A673 (cell line): ENCODE measurements at regions not wholly inside any gene's neighbourhood (a gene's known extent, or its start where the extent isn't known, plus 50 kb on each side); places are given as distances from the start of the nearest gene placed in this dataset.

Experiments
- BruUV-seq: library from RNA; stranded (reverse); fragments of 400-500 nt; replicated peaks from 2 replicates; lab custom pipeline; 2021; lab: Mats Ljungman, UMichigan
- CTCF ChIA-PET: fragments of 300-600 bp; sonication (Branson Sonifier 250); formaldehyde crosslinking; loops from one replicate; lab custom pipeline; 2022; ENCODE audit warnings: antibody characterized with exemption; lab: Charles Lee
- POLR2A ChIA-PET: fragments of 300-600 bp; sonication (Branson Sonifier 250); formaldehyde crosslinking; loops from one replicate; lab custom pipeline; 2022; ENCODE audit warnings: antibody characterized with exemption; ENCODE audit not compliant: low non-redundant PET; lab: Charles Lee
- DNase-seq: peaks from one replicate; pipeline ENCODE4 v3.0.0-alpha.2; 2015; ENCODE audit warnings: low spot score
- H3K27ac ChIP-seq: fragments of 200-600 bp; sonication (generic); 2 replicates; pipeline ENCODE4 v1.5.1; 2016; ENCODE audit warnings: mixed run types, low read depth, mild to moderate bottlenecking, mixed read lengths, antibody characterized with exemption, low read length; ENCODE audit not compliant: poor library complexity, severe bottlenecking
- H3K27me3 ChIP-seq: fragments of 200-600 bp; sonication (generic); replicated peaks from 2 replicates; pipeline ENCODE4 v1.6.1; 2017; ENCODE audit warnings: mixed run types, low read depth, mild to moderate bottlenecking, mixed read lengths, antibody characterized with exemption, low read length; ENCODE audit not compliant: insufficient read depth, poor library complexity
- H3K36me3 ChIP-seq: fragments of 200-600 bp; sonication (generic); 2 replicates; pipeline ENCODE4 v1.6.1; 2016; ENCODE audit warnings: mixed run types, mild to moderate bottlenecking, mixed read lengths, antibody characterized with exemption, low read length; ENCODE audit not compliant: insufficient read depth, poor library complexity, severe bottlenecking
- H3K4me1 ChIP-seq: fragments of 200-600 bp; sonication (generic); 2 replicates; pipeline ENCODE4 v1.6.1; 2017; ENCODE audit warnings: mixed run types, mild to moderate bottlenecking, mixed read lengths, antibody characterized with exemption, low read length; ENCODE audit not compliant: insufficient read depth, poor library complexity, severe bottlenecking
- H3K4me3 ChIP-seq: fragments of 200-600 bp; sonication (generic); 2 replicates; pipeline ENCODE4 v1.5.1; 2016; ENCODE audit warnings: low read depth, mixed run types, mild to moderate bottlenecking, mixed read lengths, low read length; ENCODE audit not compliant: poor library complexity, severe bottlenecking
- H3K9me3 ChIP-seq: fragments of 200-600 bp; sonication (generic); 2 replicates; pipeline ENCODE4 v1.6.1; 2016; ENCODE audit warnings: mixed run types, low read depth, mild to moderate bottlenecking, mixed read lengths, antibody characterized with exemption, low read length; ENCODE audit not compliant: poor library complexity, severe bottlenecking
- EZH2 ChIP-seq: fragments of 200-600 bp; sonication (generic); IDR thresholded peaks from 2 replicates; pipeline ENCODE4 v1.6.1; 2017; ENCODE audit warnings: borderline replicate concordance, low read depth, mild to moderate bottlenecking, mixed read lengths, antibody characterized with exemption, low read length; ENCODE audit not compliant: poor library complexity, severe bottlenecking
- intact Hi-C: fragments of 100-400 bp; cut with micrococcal nuclease; formaldehyde crosslinking; loops from one replicate; pipeline ENCODE4 v1.10.0; 2022; ENCODE audit not compliant: unreplicated experiment
- TF ChIP-seq, protein P1 (sequence below): fragments of 300-800, 200-600 bp; sonication (generic); conservative IDR thresholded peaks from 2 replicates; pipeline ENCODE4 v1.5.1; 2017; ENCODE audit warnings: low read depth, mild to moderate bottlenecking, antibody characterized with exemption, low read length, moderate library complexity, mixed read lengths

GRCh38 chr5:128825826-128826225 lies 139.5 kb upstream of the SLC27A6 start:
- no peak for DNase-seq
- no peak for TF ChIP-seq EZH2
- TF ChIP-seq, protein P1, sequence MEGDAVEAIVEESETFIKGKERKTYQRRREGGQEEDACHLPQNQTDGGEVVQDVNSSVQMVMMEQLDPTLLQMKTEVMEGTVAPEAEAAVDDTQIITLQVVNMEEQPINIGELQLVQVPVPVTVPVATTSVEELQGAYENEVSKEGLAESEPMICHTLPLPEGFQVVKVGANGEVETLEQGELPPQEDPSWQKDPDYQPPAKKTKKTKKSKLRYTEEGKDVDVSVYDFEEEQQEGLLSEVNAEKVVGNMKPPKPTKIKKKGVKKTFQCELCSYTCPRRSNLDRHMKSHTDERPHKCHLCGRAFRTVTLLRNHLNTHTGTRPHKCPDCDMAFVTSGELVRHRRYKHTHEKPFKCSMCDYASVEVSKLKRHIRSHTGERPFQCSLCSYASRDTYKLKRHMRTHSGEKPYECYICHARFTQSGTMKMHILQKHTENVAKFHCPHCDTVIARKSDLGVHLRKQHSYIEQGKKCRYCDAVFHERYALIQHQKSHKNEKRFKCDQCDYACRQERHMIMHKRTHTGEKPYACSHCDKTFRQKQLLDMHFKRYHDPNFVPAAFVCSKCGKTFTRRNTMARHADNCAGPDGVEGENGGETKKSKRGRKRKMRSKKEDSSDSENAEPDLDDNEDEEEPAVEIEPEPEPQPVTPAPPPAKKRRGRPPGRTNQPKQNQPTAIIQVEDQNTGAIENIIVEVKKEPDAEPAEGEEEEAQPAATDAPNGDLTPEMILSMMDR: no peak
- CTCF ChIA-PET: no interaction called here
- POLR2A ChIA-PET: no interaction called here
- intact Hi-C loops: no loop called here
- Histone ChIP-seq H3K27me3 (no peaks in the 10 kb centered on the region), H3K9me3 (no peaks in the 10 kb centered on the region), H3K36me3 (no peaks in the 10 kb centered on the region), H3K27ac (no peak overlapping the region), H3K4me1 (no peaks in the 10 kb centered on the region), H3K4me3 (no peak overlapping the region)
- no TSS peak for BruUV-seq

- DNase-seq: peak; percentile 9
- ChIA-PET POLR2A (no interaction called here), CTCF (no interaction called here)
- H3K9me3 ChIP-seq: no peaks in the 10 kb centered on the region
- no peaks in the 10 kb centered on the region for H3K36me3 ChIP-seq
- no peaks in the 10 kb centered on the region for H3K27me3 ChIP-seq
- no peak overlapping the region for H3K27ac ChIP-seq
- BruUV-seq: no TSS peak
- no peak for TF ChIP-seq EZH2
- TF ChIP-seq, protein P1: no peak
- no peaks in the 10 kb centered on the region for H3K4me1 ChIP-seq
- no peak overlapping the region for H3K4me3 ChIP-seq
- intact Hi-C loops: no loop called here
Observed at GRCh38 chr5:128826275-128826674, 139.0 kb upstream of the SLC27A6 start.

- BruUV-seq: no TSS peak
- Histone ChIP-seq H3K9me3 (no peaks in the 10 kb centered on the region), H3K36me3 (no peaks in the 10 kb centered on the region), H3K27ac (no peak overlapping the region), H3K4me3 (no peak overlapping the region), H3K4me1 (no peaks in the 10 kb centered on the region), H3K27me3 (no peaks in the 10 kb centered on the region)
- intact Hi-C loops: no loop called here
- POLR2A ChIA-PET: no interaction called here
- TF ChIP-seq, protein P1: no peak
- no peak for TF ChIP-seq EZH2
- CTCF ChIA-PET: no interaction called here
- no peak for DNase-seq
Observed at GRCh38 chr5:128836571-128836970, 128.7 kb upstream of the SLC27A6 start.
